SH-SY5Y (cell line): ENCODE measurements at regions not wholly inside any gene's neighbourhood (a gene's known extent, or its start where the extent isn't known, plus 50 kb on each side); places are given as distances from the start of the nearest gene placed in this dataset.

Experiments
- GATA2 ChIP-seq: IDR thresholded peaks from 2 replicates; pipeline ENCODE4 v1.6.1; 2011; ENCODE audit warnings: mild to moderate bottlenecking, low read depth, low read length
- GATA3 ChIP-seq: IDR thresholded peaks from 2 replicates; pipeline ENCODE4 v1.6.1; 2011; ENCODE audit warnings: low read depth, mild to moderate bottlenecking, low read length, moderate library complexity

GRCh38 chr6:14058735-14059134, 58.8 kb upstream of the CD83 start:
- no peak for TF ChIP-seq GATA3

- no peak for TF ChIP-seq GATA3
- TF ChIP-seq GATA2: peak; percentile 42; the same call in 1 of the 2 replicates
These were observed 57.7 kb upstream of the CD83 start for GRCh38 chr6:14059791-14060436.

GRCh38 chr6:14060971-14061370, 56.6 kb upstream of the CD83 start:
- TF ChIP-seq GATA2: no peak
- TF ChIP-seq GATA3: no peak

- TF ChIP-seq GATA2 (no peak), GATA3 (no peak)
These were observed 55.9 kb upstream of the CD83 start for GRCh38 chr6:14061643-14062042.

GRCh38 chr6:14062345-14063029, 55.1 kb upstream of the CD83 start:
- no peak for TF ChIP-seq GATA3

GRCh38 chr6:14063756-14064155, 53.8 kb upstream of the CD83 start:
- TF ChIP-seq GATA2: no peak
- TF ChIP-seq GATA3: no peak

GRCh38 chr6:14065350-14065749, 52.2 kb upstream of the CD83 start:
- TF ChIP-seq GATA2 (no peak), GATA3 (no peak)

GRCh38 chr6:14066782-14067406, 50.7 kb upstream of the CD83 start:
- TF ChIP-seq GATA2 (peak; percentile 60; the same call in 1 of the 2 replicates), GATA3 (no peak)

GRCh38 chr6:14067656-14068055, 49.9 kb upstream of the CD83 start:
- TF ChIP-seq GATA2 (no peak), GATA3 (no peak)
